ENCODE measurements at regions not wholly inside any gene's neighbourhood (a gene's known extent, or its start where the extent isn't known, plus 50 kb on each side); places are given as distances from the start of the nearest gene placed in this dataset.

GRCh38 chr3:193971966-193972365, 164.0 kb upstream of the HES1 start:
- H3K9me3 ChIP-seq (ENCODE audit: control insufficient read depth in 5 of 5, low read length in 5 of 5) = no peaks in the 10 kb centered on the region
- no peak overlapping the region for H3K9ac ChIP-seq (ENCODE audit: low read length in 5 of 5)
- H3K27ac ChIP-seq (ENCODE audit: low read depth, low read length) = no peak overlapping the region
- H3K36me3 ChIP-seq (ENCODE audit: control insufficient read depth in 5 of 5, insufficient read depth in 5 of 5, low read length in 5 of 5) = no peaks in the 10 kb centered on the region
- H3K4me1 ChIP-seq (ENCODE audit: control insufficient read depth in 5 of 5, insufficient read depth in 5 of 5, low read length in 5 of 5) = peaks cover 0 to 16% (median 0%) of the 10 kb centered on the region in 5 donors
- peaks cover 0 to 6% (median 0%) of the 10 kb centered on the region in 5 donors for H3K27me3 ChIP-seq (ENCODE audit: control insufficient read depth in 5 of 5, insufficient read depth in 4 of 5, low read length in 5 of 5)
- H3K4me3 ChIP-seq (ENCODE audit: low read depth in 1 of 5, low read length in 5 of 5) = no peak overlapping the region

GRCh38 chr3:193972832-193973231, 163.1 kb upstream of the HES1 start:
- Histone ChIP-seq H3K36me3 (ENCODE audit: control insufficient read depth in 5 of 5, insufficient read depth in 5 of 5, low read length in 5 of 5) (no peaks in the 10 kb centered on the region), H3K4me1 (ENCODE audit: control insufficient read depth in 5 of 5, insufficient read depth in 5 of 5, low read length in 5 of 5) (peaks cover 0 to 16% (median 0%) of the 10 kb centered on the region in 5 donors), H3K27ac (ENCODE audit: low read depth, low read length) (no peak overlapping the region), H3K4me3 (ENCODE audit: low read depth in 1 of 5, low read length in 5 of 5) (no peak overlapping the region), H3K9ac (ENCODE audit: low read length in 5 of 5) (no peak overlapping the region), H3K9me3 (ENCODE audit: control insufficient read depth in 5 of 5, low read length in 5 of 5) (no peaks in the 10 kb centered on the region), H3K27me3 (ENCODE audit: control insufficient read depth in 5 of 5, insufficient read depth in 4 of 5, low read length in 5 of 5) (peaks cover 0 to 6% (median 0%) of the 10 kb centered on the region in 5 donors)

- no peak overlapping the region for H3K4me3 ChIP-seq (ENCODE audit: low read depth in 1 of 5, low read length in 5 of 5)
- no peak overlapping the region for H3K27ac ChIP-seq (ENCODE audit: low read depth, low read length)
- H3K4me1 ChIP-seq (ENCODE audit: control insufficient read depth in 5 of 5, insufficient read depth in 5 of 5, low read length in 5 of 5) = peaks cover 0 to 16% (median 0%) of the 10 kb centered on the region in 5 donors
- H3K36me3 ChIP-seq (ENCODE audit: control insufficient read depth in 5 of 5, insufficient read depth in 5 of 5, low read length in 5 of 5) = no peaks in the 10 kb centered on the region
- no peaks in the 10 kb centered on the region for H3K9me3 ChIP-seq (ENCODE audit: control insufficient read depth in 5 of 5, low read length in 5 of 5)
- peaks cover 0 to 6% (median 0%) of the 10 kb centered on the region in 5 donors for H3K27me3 ChIP-seq (ENCODE audit: control insufficient read depth in 5 of 5, insufficient read depth in 4 of 5, low read length in 5 of 5)
- H3K9ac ChIP-seq (ENCODE audit: low read length in 5 of 5) = no peak overlapping the region
These were observed 161.7 kb upstream of the HES1 start for GRCh38 chr3:193974191-193974652.

GRCh38 chr3:193974671-193975535, 161.0 kb upstream of the HES1 start:
- Histone ChIP-seq H3K4me1 (ENCODE audit: control insufficient read depth in 5 of 5, insufficient read depth in 5 of 5, low read length in 5 of 5) (peaks cover 0 to 16% (median 0%) of the 10 kb centered on the region in 5 donors), H3K27me3 (ENCODE audit: control insufficient read depth in 5 of 5, insufficient read depth in 4 of 5, low read length in 5 of 5) (peaks cover 0 to 6% (median 0%) of the 10 kb centered on the region in 5 donors), H3K36me3 (ENCODE audit: control insufficient read depth in 5 of 5, insufficient read depth in 5 of 5, low read length in 5 of 5) (no peaks in the 10 kb centered on the region), H3K9ac (ENCODE audit: low read length in 5 of 5) (no peak overlapping the region), H3K9me3 (ENCODE audit: control insufficient read depth in 5 of 5, low read length in 5 of 5) (no peaks in the 10 kb centered on the region), H3K27ac (ENCODE audit: low read depth, low read length) (no peak overlapping the region), H3K4me3 (ENCODE audit: low read depth in 1 of 5, low read length in 5 of 5) (no peak overlapping the region)

- Histone ChIP-seq H3K4me1 (ENCODE audit: control insufficient read depth in 5 of 5, insufficient read depth in 5 of 5, low read length in 5 of 5) (peaks cover 9 to 30% (median 14%) of the 10 kb centered on the region in 5 donors), H3K4me3 (ENCODE audit: low read depth in 1 of 5, low read length in 5 of 5) (no peak overlapping the region), H3K9me3 (ENCODE audit: control insufficient read depth in 5 of 5, low read length in 5 of 5) (no peaks in the 10 kb centered on the region), H3K36me3 (ENCODE audit: control insufficient read depth in 5 of 5, insufficient read depth in 5 of 5, low read length in 5 of 5) (no peaks in the 10 kb centered on the region), H3K9ac (ENCODE audit: low read length in 5 of 5) (no peak overlapping the region), H3K27ac (ENCODE audit: low read depth, low read length) (no peak overlapping the region), H3K27me3 (ENCODE audit: control insufficient read depth in 5 of 5, insufficient read depth in 4 of 5, low read length in 5 of 5) (peaks cover 0 to 6% (median 0%) of the 10 kb centered on the region in 5 donors)
These were observed 158.3 kb upstream of the HES1 start for GRCh38 chr3:193977622-193978021.

- Histone ChIP-seq H3K27ac (ENCODE audit: low read depth, low read length) (no peak overlapping the region), H3K4me1 (ENCODE audit: control insufficient read depth in 5 of 5, insufficient read depth in 5 of 5, low read length in 5 of 5) (peaks cover 10 to 35% (median 16%) of the 10 kb centered on the region in 5 donors), H3K9me3 (ENCODE audit: control insufficient read depth in 5 of 5, low read length in 5 of 5) (no peaks in the 10 kb centered on the region), H3K9ac (ENCODE audit: low read length in 5 of 5) (no peak overlapping the region), H3K36me3 (ENCODE audit: control insufficient read depth in 5 of 5, insufficient read depth in 5 of 5, low read length in 5 of 5) (no peaks in the 10 kb centered on the region), H3K27me3 (ENCODE audit: control insufficient read depth in 5 of 5, insufficient read depth in 4 of 5, low read length in 5 of 5) (peaks cover 0 to 6% (median 0%) of the 10 kb centered on the region in 5 donors), H3K4me3 (ENCODE audit: low read depth in 1 of 5, low read length in 5 of 5) (no peak overlapping the region)
These were observed 157.9 kb upstream of the HES1 start for GRCh38 chr3:193978030-193978429.

GRCh38 chr3:193978486-193978885, 157.5 kb upstream of the HES1 start:
- Histone ChIP-seq H3K36me3 (ENCODE audit: control insufficient read depth in 5 of 5, insufficient read depth in 5 of 5, low read length in 5 of 5) (no peaks in the 10 kb centered on the region), H3K27me3 (ENCODE audit: control insufficient read depth in 5 of 5, insufficient read depth in 4 of 5, low read length in 5 of 5) (peaks cover 0 to 6% (median 0%) of the 10 kb centered on the region in 5 donors), H3K9ac (ENCODE audit: low read length in 5 of 5) (no peak overlapping the region), H3K4me1 (ENCODE audit: control insufficient read depth in 5 of 5, insufficient read depth in 5 of 5, low read length in 5 of 5) (peaks cover 10 to 37% (median 16%) of the 10 kb centered on the region in 5 donors), H3K9me3 (ENCODE audit: control insufficient read depth in 5 of 5, low read length in 5 of 5) (no peaks in the 10 kb centered on the region), H3K4me3 (ENCODE audit: low read depth in 1 of 5, low read length in 5 of 5) (no peak overlapping the region), H3K27ac (ENCODE audit: low read depth, low read length) (no peak overlapping the region)

GRCh38 chr3:193980326-193980725, 155.6 kb upstream of the HES1 start:
- no peaks in the 10 kb centered on the region for H3K27me3 ChIP-seq (ENCODE audit: control insufficient read depth in 5 of 5, insufficient read depth in 4 of 5, low read length in 5 of 5)
- peaks cover 10 to 51% (median 32%) of the 10 kb centered on the region in 5 donors for H3K4me1 ChIP-seq (ENCODE audit: control insufficient read depth in 5 of 5, insufficient read depth in 5 of 5, low read length in 5 of 5)
- H3K36me3 ChIP-seq (ENCODE audit: control insufficient read depth in 5 of 5, insufficient read depth in 5 of 5, low read length in 5 of 5) = no peaks in the 10 kb centered on the region
- no peak overlapping the region for H3K9ac ChIP-seq (ENCODE audit: low read length in 5 of 5)
- H3K27ac ChIP-seq (ENCODE audit: low read depth, low read length) = no peak overlapping the region
- H3K9me3 ChIP-seq (ENCODE audit: control insufficient read depth in 5 of 5, low read length in 5 of 5) = no peaks in the 10 kb centered on the region
- no peak overlapping the region for H3K4me3 ChIP-seq (ENCODE audit: low read depth in 1 of 5, low read length in 5 of 5)

GRCh38 chr3:193980905-193981304, 155.0 kb upstream of the HES1 start:
- Histone ChIP-seq H3K36me3 (ENCODE audit: control insufficient read depth in 5 of 5, insufficient read depth in 5 of 5, low read length in 5 of 5) (no peaks in the 10 kb centered on the region), H3K9me3 (ENCODE audit: control insufficient read depth in 5 of 5, low read length in 5 of 5) (no peaks in the 10 kb centered on the region), H3K4me3 (ENCODE audit: low read depth in 1 of 5, low read length in 5 of 5) (no peak overlapping the region), H3K9ac (ENCODE audit: low read length in 5 of 5) (no peak overlapping the region), H3K27ac (ENCODE audit: low read depth, low read length) (no peak overlapping the region), H3K27me3 (ENCODE audit: control insufficient read depth in 5 of 5, insufficient read depth in 4 of 5, low read length in 5 of 5) (no peaks in the 10 kb centered on the region), H3K4me1 (ENCODE audit: control insufficient read depth in 5 of 5, insufficient read depth in 5 of 5, low read length in 5 of 5) (peaks cover 10 to 52% (median 32%) of the 10 kb centered on the region in 5 donors)

- no peak overlapping the region for H3K4me3 ChIP-seq (ENCODE audit: low read depth in 1 of 5, low read length in 5 of 5)
These were observed 154.4 kb upstream of the HES1 start for GRCh38 chr3:193981504-193981903.

More at GRCh38 chr3:193981504-193981903, 154.4 kb upstream of the HES1 start:
- no peaks in the 10 kb centered on the region for H3K27me3 ChIP-seq (ENCODE audit: control insufficient read depth in 5 of 5, insufficient read depth in 4 of 5, low read length in 5 of 5)
- no peaks in the 10 kb centered on the region for H3K9me3 ChIP-seq (ENCODE audit: control insufficient read depth in 5 of 5, low read length in 5 of 5)
- H3K36me3 ChIP-seq (ENCODE audit: control insufficient read depth in 5 of 5, insufficient read depth in 5 of 5, low read length in 5 of 5) = no peaks in the 10 kb centered on the region
- no peak overlapping the region for H3K27ac ChIP-seq (ENCODE audit: low read depth, low read length)
- H3K4me1 ChIP-seq (ENCODE audit: control insufficient read depth in 5 of 5, insufficient read depth in 5 of 5, low read length in 5 of 5) = peaks cover 10 to 52% (median 32%) of the 10 kb centered on the region in 5 donors
- no peak overlapping the region for H3K9ac ChIP-seq (ENCODE audit: low read length in 5 of 5)
